HG02885 (cell line): ENCODE measurements at regions not wholly inside any gene's neighbourhood (a gene's known extent, or its start where the extent isn't known, plus 50 kb on each side); places are given as distances from the start of the nearest gene placed in this dataset.

Source experiments
- ATAC-seq: cut with Tn5 transposase; IDR thresholded peaks from one replicate; pipeline ENCODE4 v1.9.1; 2021; ENCODE audit warnings: mild to moderate bottlenecking; ENCODE audit not compliant: unreplicated experiment, poor library complexity

- ATAC-seq = no peak
These were observed 51.4 kb upstream of the SOX2 start for GRCh38 chr3:181660337-181660736.

DNA sequence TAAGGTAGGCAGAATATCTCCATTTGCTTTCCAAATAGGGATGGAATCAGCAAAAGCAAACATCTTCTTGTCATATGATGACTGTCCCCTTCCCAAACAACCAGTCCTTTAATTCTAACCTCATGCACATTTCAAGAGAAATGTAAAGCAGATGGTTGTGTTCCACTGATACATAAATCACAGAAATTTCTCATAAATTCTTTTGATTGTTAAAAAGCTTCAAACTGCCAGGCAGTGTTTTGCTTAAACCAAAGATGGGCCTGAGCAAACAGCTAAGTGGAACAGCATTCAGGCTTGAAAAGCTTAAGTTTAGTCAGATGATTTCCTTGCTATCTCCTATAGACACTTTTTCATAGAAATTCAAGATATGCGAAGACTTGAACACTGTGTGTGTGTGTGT, 74.3 kb upstream of the SOX2 start:
- no peak for ATAC-seq

GRCh38 chr3:181637056-181637455, 74.7 kb upstream of the SOX2 start:
- no peak for ATAC-seq

DNA sequence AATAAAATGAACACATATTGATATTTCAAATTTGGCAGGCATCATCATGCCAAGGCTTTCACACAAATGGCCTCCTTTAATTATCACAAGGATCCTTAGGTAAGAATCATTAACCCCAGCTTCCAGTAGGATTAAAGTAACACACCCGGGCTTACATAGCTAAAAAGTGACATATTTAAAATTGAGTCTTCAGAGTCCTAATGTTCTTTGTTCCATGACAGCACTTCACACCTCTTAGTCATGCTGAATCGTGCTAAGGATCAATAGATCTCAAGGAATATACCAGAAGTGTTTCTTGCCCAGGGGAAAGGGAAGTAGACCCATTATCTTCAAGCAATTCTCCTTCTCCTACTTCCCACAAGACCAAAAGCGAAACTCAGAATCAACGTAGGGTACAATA, 76.6 kb upstream of the SOX2 start:
- no peak for ATAC-seq

DNA sequence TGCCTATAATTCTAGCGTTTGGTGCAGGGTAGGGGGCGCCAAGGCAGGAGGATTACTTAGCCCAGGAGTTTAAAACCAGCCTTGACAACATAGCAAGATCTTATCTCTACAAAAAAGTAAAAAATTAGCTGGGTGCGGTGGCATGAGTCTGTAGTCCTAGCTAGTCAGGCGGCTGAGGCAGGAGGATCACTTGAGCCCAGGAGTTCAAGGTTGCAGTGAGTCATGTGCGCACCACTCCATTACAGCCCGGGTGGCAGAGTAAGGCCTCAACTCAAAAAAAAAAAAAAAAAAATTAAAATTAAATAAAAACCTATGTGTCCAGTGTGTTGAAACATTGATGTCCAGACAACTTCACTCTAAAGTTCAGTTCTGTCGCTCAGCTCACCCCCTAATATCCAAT, 78.2 kb upstream of the SOX2 start:
- no peak for ATAC-seq

DNA sequence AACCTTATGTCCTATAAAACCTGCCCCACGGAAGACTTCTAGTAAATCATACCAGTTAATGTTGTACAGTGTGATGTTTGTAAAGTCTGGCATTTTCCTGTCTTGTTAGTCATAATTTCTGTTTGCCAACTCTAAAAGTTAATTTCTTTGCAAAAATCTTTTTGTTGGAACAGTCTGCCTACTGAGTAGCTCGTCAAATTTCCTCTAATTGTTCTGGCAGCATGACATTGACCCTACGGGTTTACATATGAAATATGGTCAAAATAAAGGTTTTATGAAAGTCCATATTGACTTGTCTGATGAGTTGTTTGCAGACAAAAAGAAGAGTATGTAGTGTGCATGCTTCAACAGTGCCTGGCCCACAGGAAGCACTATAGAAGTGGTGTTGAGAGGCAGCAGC, 79.8 kb upstream of the SOX2 start:
- ATAC-seq = no peak

DNA sequence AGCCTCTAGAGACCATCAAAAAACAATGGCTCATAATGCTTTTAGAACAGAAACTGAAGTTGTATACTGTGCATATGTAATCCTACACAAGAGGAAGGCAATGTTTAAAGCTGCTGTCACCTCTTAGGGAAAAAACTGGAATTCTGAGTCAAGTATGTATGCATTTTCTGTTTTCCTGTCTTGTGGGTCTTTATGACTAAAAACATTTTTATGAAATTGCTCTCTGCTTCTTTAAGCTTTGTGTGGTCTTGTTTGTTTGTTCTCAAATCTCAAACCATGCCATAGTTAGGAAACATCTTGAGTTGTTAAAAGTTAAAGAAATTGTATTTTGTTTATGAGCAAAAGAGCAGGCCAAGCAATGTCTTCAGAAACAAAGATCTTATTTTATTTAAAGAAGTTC, 80.9 kb upstream of the SOX2 start:
- ATAC-seq = no peak

GRCh38 chr3:181629711-181630110, 82.0 kb upstream of the SOX2 start:
- no peak for ATAC-seq

- no peak for ATAC-seq
These were observed 82.7 kb upstream of the SOX2 start for GRCh38 chr3:181629029-181629428.

DNA sequence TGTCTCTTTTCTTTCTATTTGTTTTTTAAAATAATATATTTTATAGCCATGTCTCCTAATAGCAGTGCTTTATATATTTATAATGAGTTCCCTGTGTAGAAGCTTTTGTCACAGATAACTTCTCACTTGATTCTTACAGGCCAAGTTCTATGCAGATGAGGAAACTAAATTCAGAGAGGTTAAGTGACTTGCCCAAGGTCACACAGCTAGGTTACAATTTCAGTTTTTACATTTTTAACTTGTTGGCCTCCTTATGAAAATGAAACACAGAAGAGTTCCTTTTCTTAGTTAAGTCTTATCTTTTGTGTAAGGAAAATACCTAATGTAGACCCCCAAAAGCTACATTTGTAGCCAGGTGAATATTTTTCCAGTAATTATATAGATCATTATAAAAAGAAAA, 83.3 kb upstream of the SOX2 start:
- ATAC-seq = no peak

DNA sequence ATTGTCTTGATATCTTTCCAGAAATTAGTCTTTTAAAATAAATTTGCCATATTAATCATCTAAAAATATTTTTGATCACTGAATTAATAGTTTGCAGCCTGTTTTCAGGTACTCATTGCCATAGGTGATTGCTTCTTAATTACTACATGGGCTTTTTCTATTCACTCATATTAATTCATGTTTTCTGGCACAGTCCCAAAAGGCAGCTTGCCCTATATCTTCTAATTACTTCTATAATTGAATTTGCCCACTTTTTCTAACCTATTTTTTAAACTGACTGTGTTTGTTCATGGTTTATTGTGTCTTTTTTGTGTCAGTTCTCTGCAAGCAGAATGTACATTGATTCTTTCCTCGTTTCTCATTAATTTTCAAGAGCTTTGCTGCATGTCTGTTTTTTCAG, 85.7 kb upstream of the SOX2 start:
- no peak for ATAC-seq

GRCh38 chr3:181623924-181624694, 87.6 kb upstream of the SOX2 start:
- ATAC-seq = no peak

- no peak for ATAC-seq
These were observed 89.4 kb upstream of the SOX2 start for GRCh38 chr3:181622365-181622764.

- ATAC-seq = no peak
These were observed 91.8 kb upstream of the SOX2 start for GRCh38 chr3:181619897-181620296.

- ATAC-seq = no peak
These were observed 93.5 kb upstream of the SOX2 start for GRCh38 chr3:181618260-181618659.

DNA sequence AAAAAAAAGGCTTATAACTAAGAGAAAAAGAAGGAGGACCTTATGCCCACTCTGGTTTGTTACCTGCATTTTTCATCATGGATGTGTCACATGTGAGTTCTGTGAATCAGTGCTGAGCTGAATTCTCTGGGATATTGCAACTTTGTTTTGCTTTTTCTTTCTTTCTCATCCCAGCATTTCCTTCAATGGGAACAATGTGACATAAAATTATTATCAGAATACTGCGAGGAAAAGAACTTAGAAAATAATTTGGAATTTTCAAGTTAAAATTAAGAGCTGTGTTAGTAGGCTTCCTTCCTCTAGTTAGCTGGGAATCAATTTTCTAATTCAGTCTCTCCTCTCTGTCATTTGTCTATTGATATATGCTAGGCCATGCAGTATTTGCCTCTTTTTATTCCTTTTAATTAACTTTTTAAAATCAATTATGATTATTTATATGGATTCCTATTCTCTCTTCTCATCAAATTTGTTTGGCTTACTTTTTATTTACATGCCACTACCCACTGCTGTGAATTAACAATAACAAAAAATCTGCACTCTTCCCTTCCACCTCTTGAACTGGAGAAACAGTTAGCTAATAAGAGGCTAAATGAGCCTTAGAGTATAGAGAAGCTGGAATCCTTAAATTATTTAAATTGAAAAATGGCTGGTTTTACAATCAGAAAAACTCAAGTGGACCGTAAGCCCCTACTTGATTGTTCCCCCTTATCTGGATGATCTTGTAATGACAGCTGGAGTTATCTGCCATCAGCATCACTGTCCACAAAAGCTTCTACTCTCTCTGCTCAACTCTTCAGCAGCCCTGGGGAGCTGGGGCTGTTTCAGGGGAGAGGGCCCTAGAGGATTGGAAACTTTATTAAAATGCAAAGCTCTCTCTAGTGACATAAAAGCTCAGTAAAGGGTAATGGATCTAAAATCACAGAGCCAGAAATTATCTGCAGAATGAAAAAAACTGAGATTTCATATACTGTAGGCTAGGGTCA, 95.3 kb upstream of the SOX2 start:
- ATAC-seq = no peak

- ATAC-seq = no peak
These were observed 96.1 kb upstream of the SOX2 start for GRCh38 chr3:181615666-181616065.

DNA sequence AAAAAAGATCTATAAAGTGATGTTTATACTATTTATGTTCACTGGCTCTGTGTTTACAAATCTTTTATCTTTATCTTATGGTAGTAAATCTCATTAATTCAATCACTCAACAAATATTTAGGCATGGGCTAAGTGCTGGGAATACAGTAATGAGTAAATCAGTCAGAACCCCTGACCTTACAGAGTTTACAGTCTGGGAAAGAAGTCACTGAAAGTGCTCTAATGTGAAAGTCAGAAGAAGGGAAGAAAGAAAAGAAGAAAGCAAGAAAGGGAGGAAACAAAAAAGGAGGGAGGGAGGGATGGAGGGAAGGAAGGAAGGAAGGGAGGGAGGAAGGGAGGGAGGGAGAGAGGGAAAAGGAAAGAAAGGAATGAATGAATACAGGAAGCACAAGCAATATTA, 96.8 kb upstream of the SOX2 start:
- no peak for ATAC-seq

DNA sequence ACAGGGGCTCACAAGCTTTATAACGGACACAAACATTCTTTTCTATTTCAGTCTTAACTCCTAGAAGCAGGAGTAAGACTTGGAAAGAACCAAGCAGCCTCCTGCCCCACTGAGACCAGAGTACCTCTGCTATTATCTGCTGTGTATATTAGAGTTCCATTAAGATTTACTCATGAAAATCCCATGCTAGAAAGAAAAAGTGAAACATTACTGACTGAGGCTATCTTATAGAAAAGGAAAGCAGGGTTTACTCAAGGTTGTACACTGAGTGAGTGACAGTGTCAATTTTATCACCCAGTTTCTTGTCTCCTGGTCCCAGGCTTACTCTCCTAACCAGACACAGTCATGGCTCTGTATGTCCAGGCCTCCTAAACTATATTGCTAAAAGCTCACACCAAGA, 97.9 kb upstream of the SOX2 start:
- ATAC-seq = no peak

GRCh38 chr3:181613191-181613590, 98.5 kb upstream of the SOX2 start:
- ATAC-seq = no peak

GRCh38 chr3:181610973-181611265, 100.8 kb upstream of the SOX2 start:
- no peak for ATAC-seq
